Fibroblast of lung (primary cell): ENCODE measurements at regions not wholly inside any gene's neighbourhood (a gene's known extent, or its start where the extent isn't known, plus 50 kb on each side); places are given as distances from the start of the nearest gene placed in this dataset.
"Not testable (repeated sequence)": the region's sequence is repeated elsewhere in the genome, so short reads cannot be mapped to it uniquely, and the experiment has no call there.

Experiments used
- DNase-seq, 2 donors: peaks; one replicate each; pipeline versions ENCODE4 v3.0.0 to v3.0.0-alpha.2; 2010; ENCODE audit warnings: low read depth in 2 of 2
- H2AFZ ChIP-seq: 2 replicates; pipeline ENCODE4 v1.5.1; 2012; ENCODE audit warnings: low read length, control low read depth, inconsistent platforms
- H3K27ac ChIP-seq: 2 replicates; pipeline ENCODE4 v1.5.1; 2011; ENCODE audit warnings: low read length, control low read depth; ENCODE audit not compliant: insufficient read depth
- H3K27me3 ChIP-seq: 2 replicates; pipeline ENCODE4 v1.5.1; 2011; ENCODE audit warnings: mild to moderate bottlenecking, low read length; ENCODE audit not compliant: control insufficient read depth, insufficient read depth
- H3K36me3 ChIP-seq: 2 replicates; pipeline ENCODE4 v1.5.1; 2011; ENCODE audit warnings: low read length; ENCODE audit not compliant: control insufficient read depth, insufficient read depth
- H3K4me1 ChIP-seq: 2 replicates; pipeline ENCODE4 v1.5.1; 2011; ENCODE audit warnings: low read length; ENCODE audit not compliant: control insufficient read depth, insufficient read depth; ENCODE audit errors: extremely low read depth
- H3K4me2 ChIP-seq: 2 replicates; pipeline ENCODE4 v1.5.1; 2011; ENCODE audit warnings: low read length, control low read depth; ENCODE audit not compliant: insufficient read depth; ENCODE audit errors: extremely low read depth
- H3K4me3 ChIP-seq, 4 experiments: fragments of 200-600 bp in 1 of 4; sonication (generic) in 1 of 4; replicated peaks in 1 of 4; 2 replicates each; pipeline ENCODE4 v1.5.1; 2011 to 2016; ENCODE audit warnings: low read length in 4 of 4, low read depth in 3 of 4, mild to moderate bottlenecking in 3 of 4, control low read depth in 2 of 4, inconsistent platforms in 1 of 4, mixed read lengths in 1 of 4; ENCODE audit not compliant: insufficient read depth in 1 of 4; ENCODE audit errors: control extremely low read depth in 1 of 4
- H3K79me2 ChIP-seq: 2 replicates; pipeline ENCODE4 v1.5.1; 2012; ENCODE audit warnings: mild to moderate bottlenecking, low read length, inconsistent platforms; ENCODE audit not compliant: control insufficient read depth, insufficient read depth
- H3K9ac ChIP-seq: 2 replicates; pipeline ENCODE4 v1.5.1; 2011; ENCODE audit warnings: mild to moderate bottlenecking, low read length, control low read depth; ENCODE audit not compliant: insufficient read depth
- H3K9me3 ChIP-seq: 2 replicates; pipeline ENCODE4 v1.5.1; 2012; ENCODE audit warnings: low read depth, low read length; ENCODE audit not compliant: control insufficient read depth, insufficient read depth
- H4K20me1 ChIP-seq: 2 replicates; pipeline ENCODE4 v1.5.1; 2011; ENCODE audit warnings: low read length; ENCODE audit not compliant: control insufficient read depth, insufficient read depth; ENCODE audit errors: extremely low read depth
- CTCF ChIP-seq, 2 donors: IDR thresholded peaks in 1 of 2; conservative IDR thresholded peaks in 1 of 2; 1 replicate in 1 of 2; 2 replicates in 1 of 2; pipeline ENCODE4 v1.5.1; 2011 to 2012; ENCODE audit warnings: low read length in 2 of 2, control low read depth in 1 of 2, inconsistent platforms in 1 of 2, low read depth in 1 of 2, mild to moderate bottlenecking in 1 of 2
- EZH2 ChIP-seq: IDR thresholded peaks from 2 replicates; pipeline ENCODE4 v1.5.1; 2012; ENCODE audit warnings: low read length, control low read depth, mild to moderate bottlenecking; ENCODE audit errors: missing control alignments

- TF ChIP-seq EZH2 = no peak
- TF ChIP-seq CTCF (conservative IDR thresholded peaks at IDR 0.05 in 1 of 2, IDR thresholded peaks at IDR 0.05 in 1 of 2; ENCODE audit: low read depth in 1 of 2, low read length in 2 of 2) = no peak
- no peaks in the 10 kb centered on the region for H3K9me3 ChIP-seq
- peak in 1 of 2 donors; percentile 67 for DNase-seq
- H4K20me1 ChIP-seq = no peaks in the 10 kb centered on the region
- no peaks in the 10 kb centered on the region for H3K36me3 ChIP-seq
- H3K9ac ChIP-seq = no peak overlapping the region
- no peaks in the 10 kb centered on the region for H3K4me1 ChIP-seq
- no peak overlapping the region for H2AFZ ChIP-seq
- no peaks in the 10 kb centered on the region for H3K79me2 ChIP-seq
- no peaks in the 10 kb centered on the region for H3K27me3 ChIP-seq
- H3K4me2 ChIP-seq = no peak overlapping the region
- no peak overlapping the region for H3K27ac ChIP-seq
- H3K4me3 ChIP-seq = no peak overlapping the region
Observed at GRCh38 chr4:64899563-64899962, 490.3 kb upstream of the TECRL start.

- H4K20me1 ChIP-seq, H3K36me3 ChIP-seq, H3K4me2 ChIP-seq, H3K9ac ChIP-seq, H3K27ac ChIP-seq, DNase-seq, H3K79me2 ChIP-seq, H3K4me3 ChIP-seq, H3K4me1 ChIP-seq, H3K9me3 ChIP-seq, H3K27me3 ChIP-seq, H2AFZ ChIP-seq: not testable (repeated sequence)
Observed at GRCh38 chr4:64899030-64899429, 489.8 kb upstream of the TECRL start.

DNA sequence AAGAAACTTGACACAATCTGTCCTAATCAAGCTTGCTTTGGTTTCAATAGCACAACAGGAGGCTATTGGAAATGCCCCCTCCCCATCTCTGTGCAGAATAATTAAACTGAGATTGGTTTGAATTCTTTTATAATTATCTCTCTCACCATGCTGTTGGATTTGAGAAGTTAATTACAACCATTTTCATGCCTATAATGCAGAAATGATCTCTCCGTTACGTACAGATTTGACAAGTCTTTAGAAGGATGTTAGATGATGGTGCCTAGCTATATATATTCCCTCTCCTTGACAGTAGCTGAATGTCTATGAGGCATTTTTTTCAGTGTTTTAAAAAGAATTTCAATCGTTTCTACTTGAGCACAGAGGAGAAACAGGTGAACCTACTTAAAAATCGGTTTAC, 488.4 kb upstream of the TECRL start:
- DNase-seq = no peak
- Histone ChIP-seq H3K9ac (no peak overlapping the region), H3K36me3 (no peaks in the 10 kb centered on the region), H3K27ac (no peak overlapping the region), H3K4me3 (no peak overlapping the region), H3K79me2 (no peaks in the 10 kb centered on the region), H3K27me3 (no peaks in the 10 kb centered on the region), H4K20me1 (no peaks in the 10 kb centered on the region), H3K4me2 (no peak overlapping the region), H3K4me1 (no peaks in the 10 kb centered on the region), H3K9me3 (no peaks in the 10 kb centered on the region), H2AFZ (no peak overlapping the region)
- TF ChIP-seq CTCF (conservative IDR thresholded peaks at IDR 0.05 in 1 of 2, IDR thresholded peaks at IDR 0.05 in 1 of 2; ENCODE audit: low read depth in 1 of 2, low read length in 2 of 2) = no peak
- TF ChIP-seq EZH2 = no peak

DNA sequence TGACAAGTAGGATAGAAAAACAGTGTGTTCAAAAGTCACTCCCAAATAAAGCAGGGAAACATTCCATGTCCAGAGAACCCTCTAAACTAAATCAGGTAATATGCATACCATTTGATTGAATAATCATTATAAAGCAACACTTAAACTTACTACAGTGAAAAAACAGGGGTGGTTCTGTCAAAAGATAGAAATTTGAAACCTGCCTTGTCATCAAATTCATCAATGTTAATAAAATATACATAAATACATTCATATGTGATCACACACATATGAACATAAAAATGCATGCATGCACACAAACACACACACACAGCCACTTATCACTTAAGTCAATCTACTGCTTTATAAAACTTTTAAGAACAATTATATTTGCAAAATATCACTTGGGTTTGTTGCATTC, 485.8 kb upstream of the TECRL start:
- no peak overlapping the region for H2AFZ ChIP-seq
- no peaks in the 10 kb centered on the region for H3K36me3 ChIP-seq
- no peak for DNase-seq
- H3K4me1 ChIP-seq = no peaks in the 10 kb centered on the region
- no peaks in the 10 kb centered on the region for H3K9me3 ChIP-seq
- TF ChIP-seq CTCF (conservative IDR thresholded peaks at IDR 0.05 in 1 of 2, IDR thresholded peaks at IDR 0.05 in 1 of 2; ENCODE audit: low read depth in 1 of 2, low read length in 2 of 2) = no peak
- TF ChIP-seq EZH2 = no peak
- no peak overlapping the region for H3K4me2 ChIP-seq
- no peaks in the 10 kb centered on the region for H3K27me3 ChIP-seq
- H4K20me1 ChIP-seq = no peaks in the 10 kb centered on the region
- no peaks in the 10 kb centered on the region for H3K79me2 ChIP-seq
- no peak overlapping the region for H3K9ac ChIP-seq
- no peak overlapping the region for H3K27ac ChIP-seq
- H3K4me3 ChIP-seq = no peak overlapping the region
